ENCODE measurements at regions not wholly inside any gene's neighbourhood (a gene's known extent, or its start where the extent isn't known, plus 50 kb on each side); places are given as distances from the start of the nearest gene placed in this dataset.

- DNase-seq = no peak
These were observed 387.6 kb upstream of the SPRED2 start for GRCh38 chr2:65819963-65820362.

GRCh38 chr2:65818873-65819451, 386.6 kb upstream of the SPRED2 start:
- peak; percentile 68 for DNase-seq

DNA sequence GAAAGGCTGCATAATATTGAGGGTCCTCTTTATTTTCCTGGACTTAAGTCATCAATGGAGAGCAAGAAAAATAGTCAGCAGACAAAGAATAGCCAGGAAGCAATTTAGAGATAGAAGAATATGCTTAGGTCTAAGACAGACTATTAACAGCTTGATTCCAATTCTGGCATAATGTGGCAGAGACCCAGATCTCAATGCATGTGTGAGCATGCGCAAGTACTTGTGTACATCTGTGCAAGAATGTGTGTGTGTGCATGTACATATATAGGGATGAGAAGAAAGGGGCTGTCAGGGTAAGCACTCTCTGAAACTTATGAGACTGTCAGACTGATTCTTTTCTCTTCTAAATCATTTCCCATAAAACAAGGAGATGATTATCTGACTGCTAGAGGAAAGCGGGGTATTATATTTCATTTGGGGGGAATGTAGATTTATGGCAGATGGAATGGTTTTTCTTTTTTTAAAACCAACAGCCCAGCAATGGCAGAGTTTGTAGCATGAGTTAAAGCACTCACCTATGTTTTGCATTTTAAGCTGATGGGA, 381.3 kb upstream of the SPRED2 start:
- DNase-seq = no peak

DNA sequence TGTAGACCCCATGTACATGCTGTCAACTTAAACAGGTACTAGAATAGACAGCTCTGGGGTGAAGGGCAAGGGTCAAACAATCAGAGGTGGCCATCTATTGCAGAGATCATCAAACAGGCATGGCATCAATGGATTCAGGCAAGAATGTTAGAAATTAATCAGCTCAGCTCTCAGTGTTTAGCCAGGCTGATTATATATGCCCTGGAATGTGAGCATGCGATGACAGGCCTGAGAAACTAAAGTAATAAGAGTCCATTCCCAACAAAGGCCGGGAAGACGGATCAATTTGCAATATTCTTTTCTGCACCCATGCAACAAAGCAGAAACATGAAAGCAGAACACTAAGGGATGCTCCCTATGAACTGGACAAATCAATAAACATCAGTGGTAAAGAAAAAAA, 380.5 kb upstream of the SPRED2 start:
- no peak for DNase-seq

GRCh38 chr2:65807942-65808341, 375.5 kb upstream of the SPRED2 start:
- no peak for DNase-seq

DNA sequence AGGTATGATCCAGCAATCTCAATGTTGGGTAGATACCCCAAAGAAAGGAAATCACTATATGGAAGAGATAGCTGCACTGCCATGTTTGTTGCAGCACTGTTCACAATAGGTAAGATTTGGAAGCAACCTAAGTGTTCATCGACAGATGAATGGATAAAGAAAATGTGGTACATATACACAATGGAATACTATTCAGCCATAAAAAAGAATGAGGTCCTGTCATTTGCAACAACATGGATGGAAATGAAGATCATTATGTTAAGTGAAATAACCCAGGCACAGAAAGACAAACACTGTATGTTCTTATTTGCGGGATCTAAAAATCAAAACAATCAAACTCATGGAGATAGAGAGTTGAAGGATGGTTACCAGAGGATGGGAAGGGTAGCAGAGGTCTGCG, 372.4 kb upstream of the SPRED2 start:
- DNase-seq = no peak

- no peak for DNase-seq
These were observed 370.0 kb upstream of the SPRED2 start for GRCh38 chr2:65802298-65802942.

GRCh38 chr2:65800998-65801397, 368.6 kb upstream of the SPRED2 start:
- DNase-seq = peak; percentile 3

DNA sequence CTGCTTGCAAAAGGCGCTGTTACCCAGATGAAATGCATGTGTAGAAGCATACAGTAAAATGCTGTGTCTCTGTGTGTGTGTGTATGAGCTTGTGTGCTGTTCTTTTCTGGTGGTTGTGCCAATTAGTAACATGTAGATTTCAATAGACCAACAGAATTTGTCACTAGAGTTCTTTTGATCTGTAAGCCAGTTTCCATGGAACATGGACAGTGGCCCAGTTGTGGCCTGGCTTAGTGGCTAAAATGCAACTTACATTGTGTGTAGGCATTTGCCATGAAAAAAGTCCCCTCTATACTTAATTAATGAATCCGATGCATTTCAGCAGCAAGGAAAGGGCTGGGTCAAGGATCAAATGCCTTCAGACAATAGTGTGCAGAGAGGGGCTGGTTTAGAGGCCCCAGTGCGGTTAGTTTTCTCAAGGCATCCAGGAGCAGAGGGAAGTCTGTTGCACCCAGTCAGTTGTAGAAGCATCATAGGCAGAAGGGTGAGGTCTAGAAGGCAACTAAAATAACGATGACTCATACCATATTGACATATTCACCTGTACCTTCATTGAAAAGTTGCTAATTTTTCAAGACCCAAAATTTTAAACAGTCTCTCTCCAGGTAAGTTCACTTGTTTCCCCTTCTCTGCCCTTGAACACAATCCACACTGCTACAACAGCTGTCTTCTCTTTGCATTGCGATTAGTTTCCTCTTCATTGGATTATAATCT, 366.9 kb upstream of the SPRED2 start:
- DNase-seq = no peak

- no peak for DNase-seq
These were observed 366.2 kb upstream of the SPRED2 start for GRCh38 chr2:65798641-65799040.

DNA sequence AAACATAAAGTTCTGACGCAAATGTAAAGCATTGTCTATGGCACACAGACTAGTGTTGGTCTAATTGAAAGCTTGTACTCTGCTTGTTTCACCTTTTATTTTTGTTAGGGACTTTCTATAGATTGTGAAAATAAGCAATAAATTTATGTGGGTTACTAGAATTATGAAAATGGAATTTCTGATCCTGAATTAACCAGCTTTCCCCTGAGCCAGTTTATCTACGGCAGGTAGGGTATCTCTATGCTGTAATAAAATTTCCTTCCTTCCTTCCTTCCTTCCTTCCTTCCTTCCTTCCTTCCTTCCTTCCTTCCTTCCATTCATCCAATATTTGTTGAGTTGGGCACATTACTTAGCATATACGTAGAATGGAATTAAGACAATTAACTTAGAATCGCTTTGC, 362.6 kb upstream of the SPRED2 start:
- no peak for DNase-seq

GRCh38 chr2:65791404-65791975, 359.1 kb upstream of the SPRED2 start:
- DNase-seq = no peak

- DNase-seq = no peak
These were observed 358.2 kb upstream of the SPRED2 start for GRCh38 chr2:65790676-65790935.

- no peak for DNase-seq
These were observed 357.7 kb upstream of the SPRED2 start for GRCh38 chr2:65789923-65790675.

DNA sequence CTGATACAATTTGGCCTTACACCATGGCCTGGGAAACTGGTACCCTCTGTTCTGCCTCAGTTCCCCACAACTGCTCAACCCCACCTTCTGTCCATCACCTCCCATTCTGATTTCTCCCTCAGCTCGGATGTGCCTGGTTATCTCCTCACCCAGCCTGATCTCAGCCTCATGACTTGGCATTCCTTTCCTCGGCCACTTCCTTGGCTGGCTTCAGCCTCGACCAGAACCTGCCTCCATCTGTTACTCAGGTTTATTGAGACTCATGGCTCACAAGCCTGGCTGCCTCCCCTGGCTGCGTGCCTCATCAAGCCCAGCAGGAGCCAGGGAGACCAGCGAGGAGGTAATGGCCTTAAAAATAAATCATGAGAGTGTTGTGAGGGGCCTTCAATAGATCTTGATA, 356.2 kb upstream of the SPRED2 start:
- DNase-seq = no peak

DNA sequence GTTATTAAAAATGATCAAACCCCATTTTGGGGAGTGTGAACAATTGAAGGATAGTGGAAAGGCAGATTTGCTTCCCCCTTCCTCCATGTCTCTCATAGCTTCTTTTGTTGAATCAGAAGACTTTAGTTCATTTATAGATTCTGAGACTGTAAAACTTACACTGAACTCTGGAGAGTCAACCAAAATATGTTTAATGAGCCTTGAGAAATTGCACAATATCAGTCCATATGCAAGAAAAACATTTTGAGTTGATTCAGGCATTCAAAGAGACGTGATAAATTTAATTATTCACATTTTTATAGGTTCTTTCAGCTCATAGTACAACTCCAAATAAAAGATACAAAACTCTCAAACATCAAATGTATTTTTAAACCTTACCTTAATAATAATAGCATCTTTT, 354.4 kb upstream of the SPRED2 start:
- no peak for DNase-seq

DNA sequence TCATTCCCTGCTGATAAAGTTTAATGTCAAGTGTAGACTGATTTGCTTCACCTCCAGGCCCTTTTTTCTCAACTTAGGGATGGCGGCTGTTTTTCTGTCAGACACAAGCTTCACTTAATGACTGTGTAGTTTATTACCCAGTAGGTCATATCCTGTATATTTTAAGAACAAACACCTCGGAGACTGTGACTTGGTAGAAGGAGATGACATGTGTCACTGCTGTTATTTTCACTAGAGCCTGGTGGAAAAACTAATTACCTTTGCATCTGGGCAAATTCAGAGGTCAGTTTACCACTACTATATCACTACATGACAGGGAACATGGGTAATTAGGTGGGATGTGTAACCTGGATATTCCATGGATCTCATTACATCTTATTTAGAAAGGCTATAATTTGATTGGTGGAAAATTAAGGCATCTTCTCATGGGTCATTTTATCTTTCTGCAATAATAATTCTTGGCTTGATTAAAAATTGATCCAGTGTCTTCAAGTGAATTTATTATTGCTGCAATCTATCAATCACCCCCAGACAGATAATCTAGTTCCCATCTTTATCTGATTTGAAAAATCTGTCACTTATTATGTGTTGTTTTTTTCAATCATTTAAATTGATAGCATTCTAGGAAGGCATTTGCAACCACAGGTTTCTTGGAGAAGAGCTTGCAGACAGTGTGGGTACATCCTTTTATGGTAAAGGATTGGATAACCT, 353.8 kb upstream of the SPRED2 start:
- DNase-seq = no peak

DNA sequence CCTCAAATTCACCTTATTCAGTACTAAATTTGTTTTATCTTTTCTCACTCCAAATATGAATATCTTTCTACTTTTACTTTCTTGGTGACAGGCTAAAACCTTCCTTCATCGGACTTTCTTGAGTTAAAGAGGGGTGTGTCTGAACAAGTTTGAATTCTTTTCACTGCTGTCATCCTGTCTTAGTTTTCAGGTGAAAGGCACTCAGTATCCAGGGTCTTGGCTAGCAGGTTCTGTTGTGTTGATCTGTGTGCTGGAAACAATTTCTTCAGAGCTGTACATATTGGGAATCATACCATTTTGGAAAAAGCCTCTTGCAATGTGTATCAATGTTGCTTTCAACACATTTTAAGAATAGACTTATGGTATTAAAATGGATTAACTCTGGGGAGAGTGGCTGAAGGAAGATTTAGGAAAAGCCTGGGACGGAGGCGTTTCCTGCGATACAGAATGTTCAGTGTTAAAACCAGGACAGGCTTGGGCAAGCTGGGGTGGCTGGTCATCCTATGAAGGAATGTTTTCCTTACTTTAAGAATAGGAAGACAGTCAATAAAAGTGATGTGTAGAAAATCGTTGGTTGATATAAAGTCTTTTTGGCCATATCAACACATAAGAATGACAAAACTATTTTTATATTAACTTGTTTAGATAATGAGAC, 350.7 kb upstream of the SPRED2 start:
- no peak for DNase-seq

GRCh38 chr2:65782186-65782585, 349.8 kb upstream of the SPRED2 start:
- DNase-seq = no peak

GRCh38 chr2:65781756-65782155, 349.4 kb upstream of the SPRED2 start:
- DNase-seq = no peak

GRCh38 chr2:65779021-65779420, 346.6 kb upstream of the SPRED2 start:
- DNase-seq = no peak

DNA sequence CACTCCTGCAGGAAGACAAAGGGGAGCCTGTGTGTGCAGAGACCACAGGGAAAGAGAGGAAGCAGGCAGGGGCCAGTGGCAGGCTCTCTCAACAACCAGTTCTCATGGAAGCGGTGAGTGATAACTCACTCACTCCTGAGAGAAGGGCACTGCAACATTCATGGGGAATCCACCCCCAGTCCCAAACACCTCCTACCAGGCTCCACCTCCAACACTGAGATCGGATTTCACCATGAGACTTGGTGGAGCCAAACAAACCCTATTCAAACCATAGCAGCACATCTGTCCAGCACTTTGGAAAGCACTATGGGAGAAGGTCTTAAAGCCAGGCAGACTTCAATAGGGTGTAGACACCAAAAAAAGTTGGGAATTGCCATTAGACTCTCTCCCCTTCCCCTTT, 345.7 kb upstream of the SPRED2 start:
- no peak for DNase-seq

Measured in hematopoietic multipotent progenitor cell treated with erythropoietin and hydrocortisone succinate and interleukin-3 and kit ligand, for 4 days (in vitro differentiated cells).